SIG-M5 (cell line): ENCODE measurements at regions not wholly inside any gene's neighbourhood (a gene's known extent, or its start where the extent isn't known, plus 50 kb on each side); places are given as distances from the start of the nearest gene placed in this dataset.
A peak's percentile ranks its signal among the peaks of the same experiment; 100 is the strongest.
"Not testable (repeated sequence)": the region's sequence is repeated elsewhere in the genome, so short reads cannot be mapped to it uniquely, and the experiment has no call there.

Experiments used
- DNase-seq: peaks from one replicate; lab custom pipeline; 2025; lab: John Stamatoyannopoulos, UW

DNA sequence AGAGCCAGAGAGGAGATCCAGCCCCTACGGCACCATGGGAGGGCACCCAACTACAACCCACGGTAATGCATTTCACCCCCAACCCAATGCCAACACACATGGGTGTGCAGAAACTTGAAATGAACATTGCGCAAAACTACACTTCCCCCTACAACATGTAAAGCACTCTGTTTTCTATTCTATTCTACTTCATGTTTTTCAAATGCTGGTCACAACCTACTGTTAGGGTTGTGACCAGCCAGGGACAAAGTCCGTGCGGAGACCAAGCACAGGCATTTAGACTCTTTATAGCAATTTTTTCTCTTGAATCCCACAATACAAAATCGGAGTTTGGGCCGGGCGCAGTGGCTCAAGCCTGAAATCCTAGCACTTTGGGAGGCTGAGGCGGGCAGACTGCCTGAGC is 90.6 kb downstream of the MRPL14 start:
- no peak for DNase-seq

- DNase-seq: no peak
These were observed 91.1 kb downstream of the MRPL14 start for GRCh38 chr6:44036196-44036595.

DNA sequence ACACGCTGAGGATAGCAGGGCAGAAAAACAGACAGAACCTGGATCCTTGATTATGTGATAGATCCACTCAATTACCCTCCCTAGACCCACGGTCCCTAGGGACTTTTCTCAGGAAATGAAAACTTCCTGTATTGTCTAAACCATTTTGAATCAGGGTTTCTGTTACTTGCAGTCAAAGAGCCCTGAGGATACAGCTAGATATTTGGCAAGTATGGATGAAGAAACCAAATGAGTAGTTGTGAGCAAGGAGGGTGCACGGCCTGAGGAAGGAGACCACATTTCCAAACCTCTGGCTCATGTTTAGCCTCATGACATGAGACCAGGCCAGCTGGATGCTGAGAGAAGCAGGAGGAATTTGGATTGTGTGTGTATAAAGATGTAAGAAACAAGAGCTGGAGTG is 91.6 kb downstream of the MRPL14 start:
- no peak for DNase-seq

GRCh38 chr6:44034931-44035345 is 92.3 kb downstream of the MRPL14 start:
- no peak for DNase-seq

GRCh38 chr6:44034391-44034861 is 92.8 kb downstream of the MRPL14 start:
- DNase-seq: no peak

DNA sequence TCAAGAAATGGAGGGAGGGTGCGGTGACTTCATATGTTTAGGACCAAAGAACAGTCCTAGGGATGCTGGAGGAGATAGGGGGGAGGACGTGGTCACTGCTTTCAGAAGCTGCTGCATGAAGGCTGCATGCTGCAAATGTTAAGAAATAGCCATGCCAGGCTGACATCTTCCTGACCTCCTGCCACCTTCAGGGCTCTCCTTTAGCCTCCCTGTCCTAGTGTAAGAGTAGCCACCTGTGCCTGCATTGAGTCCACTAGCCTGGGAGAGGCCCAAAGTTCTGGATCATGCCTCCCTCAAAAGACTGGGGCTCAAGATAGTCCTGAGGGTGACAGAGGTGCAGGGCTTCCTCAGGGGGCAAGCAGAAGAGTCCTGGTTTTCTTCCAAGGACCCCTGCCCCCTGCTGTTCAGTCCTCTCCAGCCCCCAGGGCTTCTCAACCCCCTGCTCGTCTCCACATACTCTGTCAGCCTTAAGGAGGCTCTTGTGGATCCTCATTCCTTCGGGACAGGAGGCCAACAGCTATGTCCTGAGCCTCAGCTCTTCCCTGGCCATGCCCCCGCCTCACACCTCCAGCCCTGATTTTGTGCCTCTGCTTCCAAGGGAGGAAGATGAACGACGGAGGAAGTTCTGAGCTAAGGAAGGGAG is 96.3 kb downstream of the MRPL14 start:
- no peak for DNase-seq

DNA sequence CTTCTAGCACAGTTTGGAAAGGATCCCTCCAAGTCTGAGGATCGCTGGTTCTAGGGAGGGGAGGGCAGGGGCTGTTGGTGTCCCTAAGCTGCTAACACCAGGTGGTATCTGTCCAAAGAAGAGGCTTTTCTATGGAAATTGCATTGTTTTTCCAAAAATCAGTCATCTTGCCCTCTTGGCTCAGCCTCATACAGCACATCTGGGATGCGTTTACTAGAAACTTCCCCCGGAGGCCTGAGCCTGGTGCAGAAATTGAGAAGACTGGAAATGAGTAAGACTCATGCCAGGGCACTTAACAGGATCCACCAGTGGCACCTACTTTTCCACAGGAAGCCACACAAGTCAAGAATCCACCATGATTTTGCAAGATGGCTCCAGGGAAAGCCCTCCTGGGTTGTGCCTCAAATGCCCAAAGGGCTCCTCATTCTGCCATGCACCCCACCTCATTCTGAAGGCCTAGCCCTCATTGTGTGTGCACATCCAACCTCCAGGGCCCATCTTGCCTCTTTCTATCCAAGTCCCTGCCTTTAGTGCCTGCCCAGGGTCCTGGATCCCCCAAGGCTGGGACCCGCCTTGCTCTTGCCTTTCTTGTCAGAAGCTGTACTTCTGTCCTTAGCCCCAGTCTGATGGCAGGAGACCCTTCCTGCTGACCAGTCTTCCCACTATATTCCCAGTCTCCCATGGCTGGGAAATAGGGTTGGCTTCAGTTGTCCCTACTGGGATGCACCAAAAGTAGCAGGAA is 97.6 kb downstream of the MRPL14 start:
- DNase-seq: no peak

GRCh38 chr6:44028789-44029310 is 98.4 kb downstream of the MRPL14 start:
- DNase-seq: no peak

GRCh38 chr6:44025226-44025625 is 102.0 kb downstream of the MRPL14 start:
- no peak for DNase-seq

DNA sequence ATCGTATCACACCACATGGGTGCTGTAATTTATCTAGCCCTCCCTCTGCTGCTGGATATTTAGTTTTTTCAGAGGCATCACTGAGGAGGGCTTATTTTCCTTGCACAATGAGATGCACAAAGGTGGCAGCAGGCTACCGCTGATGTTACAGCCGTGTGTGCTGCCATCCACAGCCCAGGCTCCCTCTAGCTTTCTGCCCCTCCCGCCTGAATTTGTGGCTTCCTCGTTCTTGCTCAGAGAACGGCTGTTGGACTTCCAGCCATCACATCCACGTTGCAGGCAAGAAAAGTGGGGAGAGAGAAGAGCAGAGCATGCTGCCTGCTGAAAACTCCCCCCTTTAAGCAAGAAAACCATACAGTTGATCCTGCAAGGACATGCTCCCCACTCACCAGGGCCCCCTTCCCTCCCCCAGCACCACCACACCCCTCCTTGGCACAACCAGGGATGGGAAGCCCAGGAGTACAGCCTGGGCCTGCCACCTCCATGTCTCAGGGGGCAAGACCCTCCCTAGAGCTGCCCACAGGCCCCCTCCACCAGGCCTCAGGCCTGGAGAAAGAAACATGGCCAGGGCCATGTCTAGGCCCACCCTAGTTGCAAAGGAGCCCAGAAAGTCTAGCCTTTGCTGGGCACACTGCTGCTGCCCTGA is 102.6 kb downstream of the MRPL14 start:
- no peak for DNase-seq

GRCh38 chr6:44023586-44024454 is 103.4 kb downstream of the MRPL14 start:
- DNase-seq: no peak

GRCh38 chr6:44022671-44023352 is 104.4 kb downstream of the MRPL14 start:
- DNase-seq: no peak

DNA sequence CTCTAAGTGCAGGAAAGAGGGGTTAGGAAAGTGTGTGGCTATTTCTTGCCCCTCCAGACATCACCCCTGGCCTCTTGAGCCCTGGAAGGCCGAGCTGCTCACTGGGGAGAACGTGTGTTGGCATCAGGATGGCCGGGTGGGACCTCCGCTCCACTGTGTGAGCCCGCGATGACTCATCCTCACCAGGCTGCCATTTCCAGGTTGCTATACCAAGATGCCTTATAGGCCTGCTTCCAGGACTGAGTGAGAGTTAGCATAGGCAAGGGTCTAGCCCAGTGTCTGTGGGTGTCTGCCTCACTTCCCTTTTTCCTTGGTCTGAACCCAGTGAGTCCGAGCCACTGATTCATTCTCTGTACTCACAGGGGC is 105.0 kb downstream of the MRPL14 start:
- DNase-seq: no peak

DNA sequence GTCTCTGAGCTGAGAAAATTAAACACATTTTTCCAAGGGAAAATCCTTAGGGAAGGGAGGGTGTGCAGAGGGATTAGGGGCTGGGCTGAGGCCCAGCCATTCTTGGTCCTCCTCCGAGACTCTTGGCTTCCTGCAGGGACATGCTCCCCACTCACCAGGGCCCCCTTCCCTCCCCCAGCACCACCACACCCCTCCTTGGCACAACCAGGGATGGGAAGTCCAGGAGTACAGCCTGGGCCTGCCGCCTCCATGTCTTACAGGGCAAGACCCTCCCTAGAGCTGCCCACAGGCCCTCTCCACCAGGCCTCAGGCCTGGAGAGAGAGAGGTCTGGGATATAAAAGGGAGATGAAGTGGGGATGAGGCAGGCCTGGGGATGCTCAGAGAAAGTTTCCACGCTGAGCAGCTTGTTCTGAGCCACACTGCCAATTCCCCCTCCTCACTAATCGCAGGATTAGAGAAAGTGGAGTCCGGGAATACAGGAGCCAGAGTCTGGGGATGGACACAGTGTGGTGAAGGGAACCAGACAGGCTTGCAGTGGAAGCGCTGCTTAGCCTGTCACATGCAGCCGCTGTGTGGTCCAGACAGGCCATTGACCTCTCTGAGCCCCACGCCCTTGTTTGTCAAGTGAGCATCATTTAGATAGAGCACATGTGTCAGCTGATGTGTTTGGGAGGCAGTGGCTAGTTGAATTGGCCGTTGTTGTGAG is 105.5 kb downstream of the MRPL14 start:
- DNase-seq: no peak

DNA sequence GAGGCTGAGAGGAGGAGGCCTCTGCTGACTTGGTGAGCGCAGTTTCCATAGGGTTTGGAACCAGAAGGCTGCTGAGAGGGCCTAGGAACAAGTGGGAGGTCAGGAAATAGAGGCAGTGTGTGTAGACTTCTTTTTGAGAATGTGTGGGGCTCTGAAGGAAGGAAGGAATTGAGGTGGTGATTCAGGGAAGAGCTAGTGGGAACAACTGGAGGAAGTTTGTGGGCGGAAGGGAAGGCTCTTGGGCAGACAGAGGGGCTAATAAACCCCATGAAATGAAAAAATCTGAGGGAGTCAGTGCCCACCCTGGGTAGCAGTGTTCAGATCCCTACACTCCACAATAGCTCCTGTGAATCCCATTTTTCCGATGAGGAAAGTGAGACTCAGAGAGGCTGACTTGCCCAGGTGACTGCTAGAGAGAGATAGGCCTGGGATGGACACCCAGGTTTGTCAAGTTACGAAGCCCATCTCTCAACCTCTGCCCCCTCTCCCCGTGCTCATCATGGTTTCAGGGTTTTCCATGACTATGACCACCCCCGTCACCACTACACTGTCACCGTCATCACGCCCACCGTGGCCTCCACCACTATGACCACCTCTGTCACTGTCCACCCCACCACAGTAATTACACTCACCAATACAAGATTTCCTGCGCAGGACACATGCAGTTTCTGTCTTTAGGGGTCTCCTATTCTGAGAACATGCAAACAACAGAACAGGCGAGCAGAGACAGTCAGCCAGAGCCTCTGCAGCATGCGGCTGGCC is 106.4 kb downstream of the MRPL14 start:
- no peak for DNase-seq

- no peak for DNase-seq
These were observed 107.1 kb downstream of the MRPL14 start for GRCh38 chr6:44020148-44020547.

DNA sequence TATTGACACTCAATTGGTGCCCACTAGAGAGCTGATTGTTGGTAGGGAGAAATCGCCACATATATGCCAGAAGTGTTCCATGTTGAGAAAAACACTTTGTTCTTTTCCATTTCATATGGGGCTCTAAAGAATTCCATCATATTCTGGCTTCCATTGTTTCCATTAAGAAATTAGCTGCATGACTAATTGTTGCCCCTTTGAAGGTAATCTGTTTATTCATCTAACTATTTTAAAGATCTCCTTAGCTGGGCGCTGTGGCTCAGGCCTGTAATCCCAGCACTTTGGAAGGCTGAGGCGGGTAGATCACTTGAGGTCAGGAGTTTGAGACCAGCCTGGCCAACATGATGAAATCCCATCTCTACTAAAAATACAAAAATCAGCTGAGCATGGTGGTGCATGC is 109.9 kb downstream of the MRPL14 start:
- DNase-seq: not testable (repeated sequence)

GRCh38 chr6:44016131-44016870 is 111.0 kb downstream of the MRPL14 start:
- no peak for DNase-seq

GRCh38 chr6:44012078-44012493 is 115.2 kb downstream of the MRPL14 start:
- DNase-seq: peak; percentile 80
